ENCODE measurements at regions not wholly inside any gene's neighbourhood (a gene's known extent, or its start where the extent isn't known, plus 50 kb on each side); places are given as distances from the start of the nearest gene placed in this dataset.

GRCh38 chr9:80049096-80049782 is 477.5 kb downstream of the TLE4 start:
- Histone ChIP-seq H3K4me3 (ENCODE audit: low read depth in 2 of 2, low read length in 2 of 2) (no peak overlapping the region), H3K27ac (ENCODE audit: low read length) (no peak overlapping the region), H3K9me3 (ENCODE audit: control insufficient read depth, insufficient read depth, low read depth, low read length) (no peaks in the 10 kb centered on the region), H3K4me1 (ENCODE audit: control insufficient read depth, insufficient read depth, low read length) (no peaks in the 10 kb centered on the region), H3K36me3 (ENCODE audit: control insufficient read depth, insufficient read depth, low read length) (no peaks in the 10 kb centered on the region), H3K27me3 (ENCODE audit: control insufficient read depth, insufficient read depth, low read length) (no peaks in the 10 kb centered on the region)
- ATAC-seq = no peak
- in situ Hi-C loops (cut with HindIII; ENCODE audit: low pct_unique_long_range_greater_than_20kb, low sequenced_read_pairs) = no loop called here
- intact Hi-C loops (cut with micrococcal nuclease; ENCODE audit: unreplicated experiment) = no loop called here
- BruUV-seq (replicated peaks) = no TSS peak
- no peak for TF ChIP-seq TCF7L2 (IDR thresholded peaks at IDR 0.05; ENCODE audit: low read depth, low read length)
- no peak for TF ChIP-seq POLR2AphosphoS5 (IDR thresholded peaks at IDR 0.05; ENCODE audit: low read depth, low read length)
- TF ChIP-seq, protein P1, sequence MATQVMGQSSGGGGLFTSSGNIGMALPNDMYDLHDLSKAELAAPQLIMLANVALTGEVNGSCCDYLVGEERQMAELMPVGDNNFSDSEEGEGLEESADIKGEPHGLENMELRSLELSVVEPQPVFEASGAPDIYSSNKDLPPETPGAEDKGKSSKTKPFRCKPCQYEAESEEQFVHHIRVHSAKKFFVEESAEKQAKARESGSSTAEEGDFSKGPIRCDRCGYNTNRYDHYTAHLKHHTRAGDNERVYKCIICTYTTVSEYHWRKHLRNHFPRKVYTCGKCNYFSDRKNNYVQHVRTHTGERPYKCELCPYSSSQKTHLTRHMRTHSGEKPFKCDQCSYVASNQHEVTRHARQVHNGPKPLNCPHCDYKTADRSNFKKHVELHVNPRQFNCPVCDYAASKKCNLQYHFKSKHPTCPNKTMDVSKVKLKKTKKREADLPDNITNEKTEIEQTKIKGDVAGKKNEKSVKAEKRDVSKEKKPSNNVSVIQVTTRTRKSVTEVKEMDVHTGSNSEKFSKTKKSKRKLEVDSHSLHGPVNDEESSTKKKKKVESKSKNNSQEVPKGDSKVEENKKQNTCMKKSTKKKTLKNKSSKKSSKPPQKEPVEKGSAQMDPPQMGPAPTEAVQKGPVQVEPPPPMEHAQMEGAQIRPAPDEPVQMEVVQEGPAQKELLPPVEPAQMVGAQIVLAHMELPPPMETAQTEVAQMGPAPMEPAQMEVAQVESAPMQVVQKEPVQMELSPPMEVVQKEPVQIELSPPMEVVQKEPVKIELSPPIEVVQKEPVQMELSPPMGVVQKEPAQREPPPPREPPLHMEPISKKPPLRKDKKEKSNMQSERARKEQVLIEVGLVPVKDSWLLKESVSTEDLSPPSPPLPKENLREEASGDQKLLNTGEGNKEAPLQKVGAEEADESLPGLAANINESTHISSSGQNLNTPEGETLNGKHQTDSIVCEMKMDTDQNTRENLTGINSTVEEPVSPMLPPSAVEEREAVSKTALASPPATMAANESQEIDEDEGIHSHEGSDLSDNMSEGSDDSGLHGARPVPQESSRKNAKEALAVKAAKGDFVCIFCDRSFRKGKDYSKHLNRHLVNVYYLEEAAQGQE (IDR thresholded peaks at IDR 0.05; ENCODE audit: insufficient read depth in 1 of 2, low read depth in 2 of 2, low read length in 1 of 2) = no peak
- TF ChIP-seq, protein P2, sequence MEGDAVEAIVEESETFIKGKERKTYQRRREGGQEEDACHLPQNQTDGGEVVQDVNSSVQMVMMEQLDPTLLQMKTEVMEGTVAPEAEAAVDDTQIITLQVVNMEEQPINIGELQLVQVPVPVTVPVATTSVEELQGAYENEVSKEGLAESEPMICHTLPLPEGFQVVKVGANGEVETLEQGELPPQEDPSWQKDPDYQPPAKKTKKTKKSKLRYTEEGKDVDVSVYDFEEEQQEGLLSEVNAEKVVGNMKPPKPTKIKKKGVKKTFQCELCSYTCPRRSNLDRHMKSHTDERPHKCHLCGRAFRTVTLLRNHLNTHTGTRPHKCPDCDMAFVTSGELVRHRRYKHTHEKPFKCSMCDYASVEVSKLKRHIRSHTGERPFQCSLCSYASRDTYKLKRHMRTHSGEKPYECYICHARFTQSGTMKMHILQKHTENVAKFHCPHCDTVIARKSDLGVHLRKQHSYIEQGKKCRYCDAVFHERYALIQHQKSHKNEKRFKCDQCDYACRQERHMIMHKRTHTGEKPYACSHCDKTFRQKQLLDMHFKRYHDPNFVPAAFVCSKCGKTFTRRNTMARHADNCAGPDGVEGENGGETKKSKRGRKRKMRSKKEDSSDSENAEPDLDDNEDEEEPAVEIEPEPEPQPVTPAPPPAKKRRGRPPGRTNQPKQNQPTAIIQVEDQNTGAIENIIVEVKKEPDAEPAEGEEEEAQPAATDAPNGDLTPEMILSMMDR (IDR thresholded peaks at IDR 0.05) = no peak
- no peak for DNase-seq (ENCODE audit: low read depth, low spot score)
- ChIA-PET CTCF (interaction anchor here (0.5 to 0.6 kb wide), 2 partner anchors 82 to 884 kb away, joined by 5 to 8 read pairs; no protein-coding TSS in a partner anchor), POLR2A (no interaction called here)

DNA sequence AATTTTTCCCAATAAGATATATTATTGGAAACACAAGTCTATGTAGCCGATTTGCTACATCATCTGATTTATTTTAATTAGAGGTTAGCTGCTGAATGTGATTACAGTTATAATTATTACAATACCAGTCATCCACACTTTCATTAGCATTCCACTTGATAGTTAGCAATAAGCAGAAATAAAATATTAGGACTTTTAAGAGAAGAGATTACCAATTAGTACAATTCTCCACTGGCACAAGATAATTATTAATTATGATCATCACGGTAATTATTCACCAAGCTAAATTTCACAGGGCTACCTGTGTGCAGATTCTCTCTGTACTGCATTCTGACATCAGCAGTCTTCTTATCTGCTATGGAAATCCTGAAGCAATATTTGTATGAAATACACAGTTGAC is 474.7 kb downstream of the TLE4 start:
- BruUV-seq (replicated peaks) = no TSS peak
- ChIA-PET CTCF (no interaction called here), POLR2A (no interaction called here)
- ATAC-seq (no peak), DNase-seq (ENCODE audit: low read depth, low spot score) (no peak)
- Histone ChIP-seq H3K27me3 (ENCODE audit: control insufficient read depth, insufficient read depth, low read length) (no peaks in the 10 kb centered on the region), H3K4me1 (ENCODE audit: control insufficient read depth, insufficient read depth, low read length) (no peaks in the 10 kb centered on the region), H3K9me3 (ENCODE audit: control insufficient read depth, insufficient read depth, low read depth, low read length) (no peaks in the 10 kb centered on the region), H3K4me3 (ENCODE audit: low read depth in 2 of 2, low read length in 2 of 2) (no peak overlapping the region), H3K36me3 (ENCODE audit: control insufficient read depth, insufficient read depth, low read length) (no peaks in the 10 kb centered on the region), H3K27ac (ENCODE audit: low read length) (no peak overlapping the region)
- intact Hi-C loops (cut with micrococcal nuclease; ENCODE audit: unreplicated experiment) = no loop called here
- TF ChIP-seq, protein P2 (IDR thresholded peaks at IDR 0.05) = no peak
- in situ Hi-C loops (cut with HindIII; ENCODE audit: low pct_unique_long_range_greater_than_20kb, low sequenced_read_pairs) = no loop called here

- no peak overlapping the region for H3K27ac ChIP-seq (ENCODE audit: low read length)
- no peak for DNase-seq (ENCODE audit: low read depth, low spot score)
Observed at GRCh38 chr9:80041821-80042220, 470.1 kb downstream of the TLE4 start.

More at GRCh38 chr9:80041821-80042220, 470.1 kb downstream of the TLE4 start:
- ATAC-seq = no peak
- POLR2A ChIA-PET = no interaction called here
- no peak overlapping the region for H3K4me3 ChIP-seq (ENCODE audit: low read depth in 2 of 2, low read length in 2 of 2)
- H3K27me3 ChIP-seq (ENCODE audit: control insufficient read depth, insufficient read depth, low read length) = no peaks in the 10 kb centered on the region
- H3K4me1 ChIP-seq (ENCODE audit: control insufficient read depth, insufficient read depth, low read length) = no peaks in the 10 kb centered on the region
- intact Hi-C loops (cut with micrococcal nuclease; ENCODE audit: unreplicated experiment) = no loop called here
- CTCF ChIA-PET = no interaction called here
- no peaks in the 10 kb centered on the region for H3K9me3 ChIP-seq (ENCODE audit: control insufficient read depth, insufficient read depth, low read depth, low read length)
- no TSS peak for BruUV-seq (replicated peaks)
- no peaks in the 10 kb centered on the region for H3K36me3 ChIP-seq (ENCODE audit: control insufficient read depth, insufficient read depth, low read length)
- TF ChIP-seq, protein P1 (IDR thresholded peaks at IDR 0.05; ENCODE audit: insufficient read depth in 1 of 2, low read depth in 2 of 2, low read length in 1 of 2) = no peak
- TF ChIP-seq, protein P2 (IDR thresholded peaks at IDR 0.05) = no peak
- no peak for TF ChIP-seq SIN3A (IDR thresholded peaks at IDR 0.05; ENCODE audit: borderline replicate concordance, insufficient read depth, low read depth, low read length)
- no peak for TF ChIP-seq TCF7L2 (IDR thresholded peaks at IDR 0.05; ENCODE audit: low read depth, low read length)
- no peak for TF ChIP-seq POLR2AphosphoS5 (IDR thresholded peaks at IDR 0.05; ENCODE audit: low read depth, low read length)
- in situ Hi-C loops (cut with HindIII; ENCODE audit: low pct_unique_long_range_greater_than_20kb, low sequenced_read_pairs) = no loop called here

All from Panc1 (cell line).